ENCODE measurements at regions not wholly inside any gene's neighbourhood (a gene's known extent, or its start where the extent isn't known, plus 50 kb on each side); places are given as distances from the start of the nearest gene placed in this dataset.

- Histone ChIP-seq H3K9ac (ENCODE audit: low read depth, low read length) (peak overlapping the region; percentile 11; the same call in 1 of the 2 replicates), H3K9me3 (ENCODE audit: control insufficient read depth, insufficient read depth, low read length) (peaks cover 3% of the 10 kb centered on the region; the same call in 1 of the 2 replicates), H3K36me3 (ENCODE audit: insufficient read depth, low read length) (no peaks in the 10 kb centered on the region), H3K4me1 (ENCODE audit: insufficient read depth, low read length) (peaks cover 16% of the 10 kb centered on the region)
Observed at GRCh38 chr2:63765117-63765516, 76.6 kb upstream of the UGP2 start.

- H3K36me3 ChIP-seq (ENCODE audit: insufficient read depth, low read length): no peaks in the 10 kb centered on the region
- H3K9ac ChIP-seq (ENCODE audit: low read depth, low read length): no peak overlapping the region
- H3K4me1 ChIP-seq (ENCODE audit: insufficient read depth, low read length): peaks cover 16% of the 10 kb centered on the region
- 0 out of 2 replicates have a peak, but pooled peaks cover 3% of the 10 kb centered on the region for H3K9me3 ChIP-seq (ENCODE audit: control insufficient read depth, insufficient read depth, low read length)
Observed at GRCh38 chr2:63767307-63767706, 74.4 kb upstream of the UGP2 start.

- Histone ChIP-seq H3K36me3 (ENCODE audit: insufficient read depth, low read length) (no peaks in the 10 kb centered on the region), H3K9ac (ENCODE audit: low read depth, low read length) (no peak overlapping the region), H3K4me1 (ENCODE audit: insufficient read depth, low read length) (peaks cover 16% of the 10 kb centered on the region), H3K9me3 (ENCODE audit: control insufficient read depth, insufficient read depth, low read length) (0 out of 2 replicates have a peak, but pooled peaks cover 3% of the 10 kb centered on the region)
Observed at GRCh38 chr2:63768051-63768450, 73.6 kb upstream of the UGP2 start.

GRCh38 chr2:63769915-63770314 lies 71.8 kb upstream of the UGP2 start:
- Histone ChIP-seq H3K4me1 (ENCODE audit: insufficient read depth, low read length) (peaks cover 9% of the 10 kb centered on the region), H3K9ac (ENCODE audit: low read depth, low read length) (no peak overlapping the region), H3K9me3 (ENCODE audit: control insufficient read depth, insufficient read depth, low read length) (0 out of 2 replicates have a peak, but pooled peaks cover 3% of the 10 kb centered on the region), H3K36me3 (ENCODE audit: insufficient read depth, low read length) (no peaks in the 10 kb centered on the region)

GRCh38 chr2:63772061-63772460 lies 69.6 kb upstream of the UGP2 start:
- no peaks in the 10 kb centered on the region for H3K4me1 ChIP-seq (ENCODE audit: insufficient read depth, low read length)
- 0 out of 2 replicates have a peak, but pooled peaks cover 3% of the 10 kb centered on the region for H3K9me3 ChIP-seq (ENCODE audit: control insufficient read depth, insufficient read depth, low read length)
- H3K9ac ChIP-seq (ENCODE audit: low read depth, low read length): no peak overlapping the region
- no peaks in the 10 kb centered on the region for H3K36me3 ChIP-seq (ENCODE audit: insufficient read depth, low read length)

GRCh38 chr2:63775191-63775590 lies 66.5 kb upstream of the UGP2 start:
- no peaks in the 10 kb centered on the region for H3K9me3 ChIP-seq (ENCODE audit: control insufficient read depth, insufficient read depth, low read length)
- no peak overlapping the region for H3K9ac ChIP-seq (ENCODE audit: low read depth, low read length)
- H3K36me3 ChIP-seq (ENCODE audit: insufficient read depth, low read length): no peaks in the 10 kb centered on the region
- peaks cover 9% of the 10 kb centered on the region; the same call in 1 of the 2 replicates for H3K4me1 ChIP-seq (ENCODE audit: insufficient read depth, low read length)

- peaks cover 18% of the 10 kb centered on the region; the same call in 1 of the 2 replicates for H3K4me1 ChIP-seq (ENCODE audit: insufficient read depth, low read length)
- H3K9me3 ChIP-seq (ENCODE audit: control insufficient read depth, insufficient read depth, low read length): no peaks in the 10 kb centered on the region
- H3K36me3 ChIP-seq (ENCODE audit: insufficient read depth, low read length): no peaks in the 10 kb centered on the region
- H3K9ac ChIP-seq (ENCODE audit: low read depth, low read length): no peak overlapping the region
Observed at GRCh38 chr2:63776382-63776781, 65.3 kb upstream of the UGP2 start.

- Histone ChIP-seq H3K4me1 (ENCODE audit: insufficient read depth, low read length) (peaks cover 23% of the 10 kb centered on the region; the same call in 1 of the 2 replicates), H3K9me3 (ENCODE audit: control insufficient read depth, insufficient read depth, low read length) (no peaks in the 10 kb centered on the region), H3K9ac (ENCODE audit: low read depth, low read length) (no peak overlapping the region), H3K36me3 (ENCODE audit: insufficient read depth, low read length) (no peaks in the 10 kb centered on the region)
Observed at GRCh38 chr2:63777816-63778215, 63.9 kb upstream of the UGP2 start.

GRCh38 chr2:63778391-63778790 lies 63.3 kb upstream of the UGP2 start:
- Histone ChIP-seq H3K36me3 (ENCODE audit: insufficient read depth, low read length) (no peaks in the 10 kb centered on the region), H3K9ac (ENCODE audit: low read depth, low read length) (no peak overlapping the region), H3K9me3 (ENCODE audit: control insufficient read depth, insufficient read depth, low read length) (no peaks in the 10 kb centered on the region), H3K4me1 (ENCODE audit: insufficient read depth, low read length) (peaks cover 23% of the 10 kb centered on the region; the same call in 1 of the 2 replicates)

- Histone ChIP-seq H3K4me1 (ENCODE audit: insufficient read depth, low read length) (peaks cover 28% of the 10 kb centered on the region; the same call in 1 of the 2 replicates), H3K36me3 (ENCODE audit: insufficient read depth, low read length) (no peaks in the 10 kb centered on the region), H3K9ac (ENCODE audit: low read depth, low read length) (no peak overlapping the region), H3K9me3 (ENCODE audit: control insufficient read depth, insufficient read depth, low read length) (no peaks in the 10 kb centered on the region)
Observed at GRCh38 chr2:63780518-63781155, 61.1 kb upstream of the UGP2 start.

GRCh38 chr2:63784461-63784860 lies 57.2 kb upstream of the UGP2 start:
- Histone ChIP-seq H3K4me1 (ENCODE audit: insufficient read depth, low read length) (peaks cover 29% of the 10 kb centered on the region), H3K9ac (ENCODE audit: low read depth, low read length) (no peak overlapping the region), H3K9me3 (ENCODE audit: control insufficient read depth, insufficient read depth, low read length) (no peaks in the 10 kb centered on the region)

GRCh38 chr2:63785096-63785495 lies 56.6 kb upstream of the UGP2 start:
- H3K4me1 ChIP-seq (ENCODE audit: insufficient read depth, low read length): peaks cover 28% of the 10 kb centered on the region
- no peak overlapping the region for H3K9ac ChIP-seq (ENCODE audit: low read depth, low read length)
- no peaks in the 10 kb centered on the region for H3K36me3 ChIP-seq (ENCODE audit: insufficient read depth, low read length)
- no peaks in the 10 kb centered on the region for H3K9me3 ChIP-seq (ENCODE audit: control insufficient read depth, insufficient read depth, low read length)

More at GRCh38 chr2:63784461-63784860, 57.2 kb upstream of the UGP2 start:
- H3K36me3 ChIP-seq (ENCODE audit: insufficient read depth, low read length): no peaks in the 10 kb centered on the region

GRCh38 chr2:63786471-63786870 lies 55.2 kb upstream of the UGP2 start:
- Histone ChIP-seq H3K9ac (ENCODE audit: low read depth, low read length) (no peak overlapping the region), H3K4me1 (ENCODE audit: insufficient read depth, low read length) (peaks cover 28% of the 10 kb centered on the region), H3K9me3 (ENCODE audit: control insufficient read depth, insufficient read depth, low read length) (no peaks in the 10 kb centered on the region), H3K36me3 (ENCODE audit: insufficient read depth, low read length) (no peaks in the 10 kb centered on the region)

- Histone ChIP-seq H3K9me3 (ENCODE audit: control insufficient read depth, insufficient read depth, low read length) (no peaks in the 10 kb centered on the region; the same call in 1 of the 2 replicates), H3K9ac (ENCODE audit: low read depth, low read length) (no peak overlapping the region), H3K36me3 (ENCODE audit: insufficient read depth, low read length) (no peaks in the 10 kb centered on the region), H3K4me1 (ENCODE audit: insufficient read depth, low read length) (peaks cover 24% of the 10 kb centered on the region)
Observed at GRCh38 chr2:63788071-63788470, 53.6 kb upstream of the UGP2 start.

GRCh38 chr2:63789338-63790020 lies 52.2 kb upstream of the UGP2 start:
- no peak overlapping the region for H3K9ac ChIP-seq (ENCODE audit: low read depth, low read length)
- no peaks in the 10 kb centered on the region for H3K36me3 ChIP-seq (ENCODE audit: insufficient read depth, low read length)
- H3K9me3 ChIP-seq (ENCODE audit: control insufficient read depth, insufficient read depth, low read length): no peaks in the 10 kb centered on the region; the same call in 1 of the 2 replicates
- H3K4me1 ChIP-seq (ENCODE audit: insufficient read depth, low read length): peaks cover 24% of the 10 kb centered on the region

All from ES-I3 (cell line).